GM18502 (cell line): ENCODE measurements at regions not wholly inside any gene's neighbourhood (a gene's known extent, or its start where the extent isn't known, plus 50 kb on each side); places are given as distances from the start of the nearest gene placed in this dataset.

Experiments used
- ATAC-seq: cut with Tn5 transposase; IDR thresholded peaks from one replicate; pipeline ENCODE4 v1.9.1; 2021; ENCODE audit warnings: mild to moderate bottlenecking; ENCODE audit not compliant: unreplicated experiment, poor library complexity

DNA sequence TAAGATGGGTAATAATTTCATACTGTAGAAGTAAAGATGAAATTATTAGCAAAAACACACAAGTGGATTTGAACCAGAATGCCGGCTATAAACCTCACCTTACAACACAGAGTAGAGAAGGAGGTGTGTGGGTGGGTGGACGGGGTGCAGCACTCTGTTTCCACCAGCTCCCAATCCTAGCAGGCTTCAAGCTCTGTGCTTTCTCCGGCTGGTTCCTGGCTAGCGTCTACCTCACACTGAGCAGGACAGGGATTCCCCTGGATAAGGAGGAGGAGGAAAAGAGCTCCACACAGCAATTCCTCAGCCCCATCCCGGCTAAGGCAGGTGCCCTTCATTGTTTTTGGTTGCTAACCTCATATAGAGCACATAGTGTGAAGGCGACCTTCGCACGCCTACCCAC is 453.3 kb downstream of the C6orf118 start:
- no peak for ATAC-seq

GRCh38 chr6:164855281-164855680 is 454.1 kb downstream of the C6orf118 start:
- ATAC-seq: no peak

- ATAC-seq: no peak
These were observed 454.9 kb downstream of the C6orf118 start for GRCh38 chr6:164854526-164854925.

- ATAC-seq: no peak
These were observed 463.6 kb downstream of the C6orf118 start for GRCh38 chr6:164845773-164846172.

DNA sequence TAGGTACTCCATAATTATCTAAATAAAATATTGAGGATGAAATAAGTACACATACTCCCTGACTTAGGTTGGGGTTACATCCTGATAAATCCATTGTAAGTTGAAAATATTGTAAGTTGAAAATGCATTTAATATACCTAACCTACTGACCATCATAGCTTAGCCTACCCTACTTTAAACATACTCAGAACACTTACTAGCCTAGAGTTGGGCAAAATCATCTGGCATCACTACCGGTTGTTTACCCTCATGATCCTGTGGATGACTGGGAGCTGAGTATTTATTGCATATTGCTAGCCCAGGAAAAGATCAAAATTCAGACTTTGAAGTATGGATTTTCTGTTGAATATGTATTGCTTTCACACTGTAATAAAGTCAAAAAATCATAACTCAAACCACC is 467.3 kb downstream of the C6orf118 start:
- no peak for ATAC-seq

GRCh38 chr6:164838068-164838615 is 471.3 kb downstream of the C6orf118 start:
- ATAC-seq: no peak

DNA sequence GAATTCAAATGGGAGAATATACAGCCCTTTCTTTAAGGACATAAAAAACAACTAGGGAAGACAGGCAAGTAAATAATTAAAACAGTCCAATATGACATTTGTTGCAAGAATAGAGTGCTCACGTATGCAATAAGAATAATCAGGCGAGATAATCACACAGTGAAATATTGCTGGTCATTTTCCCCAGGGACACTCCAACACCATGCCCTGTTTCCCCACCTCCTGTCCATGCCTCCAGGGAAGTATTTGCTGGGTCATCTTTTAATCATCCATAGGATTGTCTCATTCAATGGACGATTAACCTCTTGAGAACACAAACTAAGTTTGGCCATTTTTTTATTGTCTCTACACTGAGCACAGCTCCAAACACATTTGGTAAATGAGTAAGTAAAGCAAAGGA is 472.9 kb downstream of the C6orf118 start:
- ATAC-seq: no peak

DNA sequence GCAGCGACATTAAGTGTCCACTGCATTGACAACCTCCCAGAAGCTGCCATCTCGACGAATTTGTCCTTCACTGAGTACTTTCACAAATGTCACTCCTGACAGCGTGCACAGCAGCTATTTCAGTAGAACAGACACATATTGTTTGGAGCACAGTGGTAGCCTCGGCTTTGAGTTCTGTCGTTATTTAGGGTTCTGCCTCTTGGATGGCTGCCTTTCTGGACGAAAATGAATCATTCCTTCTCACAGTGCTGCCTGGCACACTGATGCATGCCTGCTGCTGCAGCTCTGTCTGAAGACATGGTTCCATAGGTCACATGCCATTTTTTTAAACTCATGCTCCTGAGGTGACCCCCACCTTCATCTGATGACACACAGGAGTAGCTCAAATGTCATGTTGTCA is 477.0 kb downstream of the C6orf118 start:
- ATAC-seq: no peak

DNA sequence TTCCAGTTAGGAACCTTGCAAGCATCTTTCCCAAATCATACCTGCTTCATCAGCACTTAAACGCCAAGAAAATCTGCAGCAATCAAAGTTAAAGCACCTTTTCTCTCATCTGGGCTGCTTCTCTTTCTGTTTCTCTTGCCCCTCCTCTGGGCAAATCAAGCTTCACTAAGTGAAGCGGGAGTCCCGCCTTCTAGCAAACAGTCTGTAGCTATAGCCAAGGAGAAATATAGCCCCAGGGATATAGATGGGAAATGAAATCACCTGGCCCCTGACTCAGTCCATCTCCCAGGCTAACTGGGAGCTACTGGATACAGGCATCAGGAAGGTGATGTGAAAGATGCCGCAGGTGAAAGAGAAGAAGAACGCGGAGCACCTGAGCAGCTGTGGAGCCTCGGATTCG is 481.9 kb downstream of the C6orf118 start:
- ATAC-seq: no peak

DNA sequence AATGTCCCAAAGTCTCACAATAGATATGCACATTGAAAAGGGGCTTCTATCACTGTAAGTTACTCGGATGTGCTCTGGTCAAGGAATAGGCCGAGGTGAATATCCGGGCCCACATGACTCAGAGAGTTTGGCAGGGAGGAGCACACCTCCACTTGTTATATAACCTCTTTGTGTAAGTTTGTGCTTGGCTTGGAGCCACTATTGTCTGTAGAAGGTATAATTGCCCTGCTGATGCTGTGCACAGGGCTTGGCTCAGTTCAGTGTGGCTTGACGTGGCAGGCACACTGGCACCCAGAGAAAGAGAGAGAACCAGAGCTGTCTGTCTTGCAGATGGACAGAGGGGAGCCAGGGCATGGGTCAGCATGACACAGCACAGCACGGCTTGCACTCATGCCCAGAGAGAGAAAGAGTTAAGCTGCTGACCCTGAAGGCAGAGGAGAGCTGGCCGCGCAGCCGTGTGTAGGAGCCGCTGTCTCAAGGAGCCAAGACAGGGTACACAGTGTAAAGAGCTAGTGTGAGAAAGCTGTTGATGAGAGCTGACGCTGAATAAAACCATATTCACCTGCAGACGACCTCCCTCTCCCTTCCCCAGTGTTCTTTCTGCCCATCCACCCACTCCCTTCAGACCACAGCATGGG is 482.5 kb downstream of the C6orf118 start:
- ATAC-seq: no peak

DNA sequence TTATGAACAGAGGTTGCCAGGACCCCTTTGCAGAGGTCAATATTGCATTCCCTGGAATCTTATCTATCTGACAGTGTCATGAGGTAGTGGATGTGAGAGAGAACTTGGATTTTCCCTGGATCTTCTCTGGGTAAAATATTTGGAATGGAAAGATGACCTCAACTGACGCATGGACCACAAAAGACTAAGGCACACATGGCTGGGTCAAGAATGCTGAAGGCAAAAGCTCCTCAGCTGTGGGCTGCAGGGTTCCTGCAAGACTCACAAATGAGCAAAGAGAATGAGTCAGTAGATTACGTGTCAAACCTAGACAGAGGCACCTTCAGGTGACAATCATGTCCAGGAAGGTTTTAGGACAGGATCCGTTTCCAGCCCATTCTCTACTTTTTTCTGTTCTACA is 484.0 kb downstream of the C6orf118 start:
- ATAC-seq: no peak

DNA sequence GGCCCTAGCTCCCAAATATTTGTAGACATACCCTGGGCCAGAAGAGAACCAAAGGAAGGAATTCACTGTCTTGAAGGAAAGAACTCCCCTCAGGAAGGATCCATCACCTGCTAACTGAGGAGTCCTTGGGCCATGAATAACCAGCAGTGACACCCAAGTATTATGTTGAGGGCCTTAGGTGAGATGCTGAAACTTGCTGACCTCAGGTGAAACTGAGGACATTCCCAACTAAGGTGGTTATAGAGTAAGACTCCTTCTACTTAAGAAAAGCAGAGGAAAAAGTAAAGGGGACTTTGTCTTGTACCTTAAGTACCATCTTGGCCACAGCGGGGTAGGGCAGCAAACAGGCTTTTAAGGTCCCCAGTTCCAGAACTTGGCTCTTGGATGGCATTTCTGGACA is 491.7 kb downstream of the C6orf118 start:
- no peak for ATAC-seq

DNA sequence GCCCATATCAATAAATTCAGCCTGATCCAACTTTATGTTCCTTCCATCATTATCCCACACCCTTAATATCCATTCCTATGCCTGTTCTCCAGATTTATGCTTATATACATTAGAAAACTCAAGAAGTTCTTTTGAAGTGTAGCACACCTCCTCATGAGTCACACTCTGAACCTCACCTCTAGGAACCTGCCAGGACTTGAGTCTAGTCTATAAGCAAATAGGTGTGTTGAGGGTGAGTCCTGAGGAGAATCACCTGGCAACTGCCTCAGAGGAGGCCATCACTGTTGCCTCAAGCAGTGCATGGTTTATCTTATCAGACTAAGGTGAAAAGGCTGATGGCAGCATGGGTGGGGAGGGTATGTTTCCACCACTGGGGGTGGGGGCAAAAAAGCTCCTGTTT is 496.7 kb downstream of the C6orf118 start:
- ATAC-seq: no peak

- ATAC-seq: no peak
These were observed 502.3 kb downstream of the C6orf118 start for GRCh38 chr6:164807125-164807524.

DNA sequence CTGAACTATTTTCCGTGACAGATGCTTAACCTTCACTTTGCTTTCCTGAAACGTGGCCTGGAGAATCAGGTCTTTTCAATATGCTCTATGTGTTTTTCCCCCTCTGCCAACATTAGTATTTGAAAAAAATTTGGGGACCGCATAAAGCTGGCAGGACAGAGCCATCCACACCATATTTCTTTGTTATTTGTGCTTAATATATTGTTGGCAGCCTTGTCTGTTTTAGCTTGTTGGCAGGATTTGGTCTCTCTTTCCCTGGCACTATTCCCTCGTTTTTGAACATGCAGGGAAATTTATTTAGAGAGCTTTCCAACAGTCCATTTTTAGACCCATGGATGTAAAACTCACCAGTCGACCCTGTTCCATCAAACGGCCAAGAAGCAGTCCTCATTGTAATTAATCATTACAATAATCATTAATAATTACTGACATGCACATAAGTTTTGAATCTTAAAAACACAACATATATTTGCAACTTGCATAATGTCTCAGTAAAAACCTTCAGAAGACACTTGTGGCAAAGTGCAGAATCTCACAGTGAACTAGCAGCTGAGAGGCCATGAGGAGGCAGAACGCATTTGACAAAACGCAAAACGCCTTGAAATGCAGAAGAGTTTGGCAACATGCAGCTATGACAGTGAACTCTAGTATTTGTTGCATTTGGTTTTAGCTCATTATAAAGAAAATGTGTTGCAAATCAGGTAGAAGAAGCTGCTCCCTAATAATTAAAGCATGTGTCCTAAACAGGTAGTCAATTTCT is 514.2 kb downstream of the C6orf118 start:
- no peak for ATAC-seq

- no peak for ATAC-seq
These were observed 516.7 kb downstream of the C6orf118 start for GRCh38 chr6:164792666-164793065.

DNA sequence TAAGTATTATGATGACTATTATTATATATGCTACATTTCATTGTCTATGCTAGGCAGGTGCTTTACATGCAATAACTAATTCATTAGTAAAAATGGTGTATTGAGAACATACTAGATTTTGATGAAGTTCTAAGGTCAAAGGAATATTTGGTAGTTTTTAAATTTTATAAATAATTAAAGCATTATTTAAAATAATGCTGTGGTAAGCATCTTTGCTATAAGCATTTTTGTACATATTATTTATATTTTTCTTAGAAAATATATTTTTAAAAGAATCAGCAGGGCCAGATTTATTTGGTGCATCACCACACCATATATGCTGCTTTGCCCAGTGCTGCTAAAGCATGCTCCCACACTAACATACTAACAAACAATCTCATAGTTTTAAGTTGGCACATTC is 517.9 kb downstream of the C6orf118 start:
- no peak for ATAC-seq

DNA sequence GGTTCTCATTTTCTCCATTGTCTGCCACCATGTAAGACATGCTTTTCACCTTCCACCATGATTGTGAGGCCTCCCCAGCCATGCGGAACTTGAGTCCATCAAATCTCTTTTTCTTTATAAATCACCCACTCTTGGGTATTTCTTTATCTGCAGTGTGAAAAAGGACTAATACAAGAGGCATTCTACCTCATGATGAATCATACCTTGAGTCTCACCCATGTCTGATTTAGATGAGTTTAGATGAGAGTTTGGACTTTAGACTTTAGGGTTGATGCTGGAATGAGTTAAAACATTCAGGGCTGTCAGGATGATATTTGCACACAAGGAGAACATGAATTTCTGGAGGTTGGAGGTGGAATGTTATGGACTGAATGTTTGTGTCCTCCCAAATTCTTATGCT is 545.6 kb downstream of the C6orf118 start:
- no peak for ATAC-seq

DNA sequence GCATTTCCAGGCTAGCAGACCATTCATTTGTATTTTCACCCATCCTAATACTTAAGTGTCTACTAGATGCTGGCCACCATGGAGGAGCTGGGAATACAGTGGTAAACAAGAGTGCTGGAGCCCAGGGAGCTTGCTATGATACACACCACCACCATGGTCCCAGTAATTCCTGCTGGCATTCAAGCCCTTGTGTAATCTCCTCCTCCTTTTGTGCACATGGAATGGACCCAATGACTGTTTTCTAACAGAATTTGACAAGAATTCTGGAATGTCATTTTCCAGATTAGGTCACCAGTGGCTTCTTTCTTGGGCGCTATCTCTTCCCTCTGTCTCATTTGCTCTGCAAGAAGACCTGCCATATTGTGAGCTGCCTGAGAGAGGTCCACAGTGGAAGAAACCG is 552.0 kb downstream of the C6orf118 start:
- no peak for ATAC-seq

DNA sequence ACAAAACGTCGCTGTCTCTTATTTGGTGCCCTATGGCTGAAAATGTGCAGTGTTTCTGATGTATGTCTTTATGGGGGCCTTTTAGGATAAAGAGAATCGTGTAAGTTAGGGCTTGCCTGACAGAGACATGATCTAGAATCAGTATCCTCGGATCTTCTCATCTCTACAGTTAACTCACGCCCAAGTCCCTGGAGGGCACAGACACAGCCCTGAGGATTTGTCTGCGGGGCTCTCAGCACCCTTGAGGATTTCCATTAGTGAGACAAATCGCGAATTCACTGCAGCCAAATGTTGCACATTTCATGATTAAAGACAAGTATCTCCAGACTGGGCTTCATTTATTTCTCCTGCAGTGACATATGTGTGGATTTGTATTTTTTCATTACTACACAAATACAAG is 552.7 kb downstream of the C6orf118 start:
- ATAC-seq: no peak

DNA sequence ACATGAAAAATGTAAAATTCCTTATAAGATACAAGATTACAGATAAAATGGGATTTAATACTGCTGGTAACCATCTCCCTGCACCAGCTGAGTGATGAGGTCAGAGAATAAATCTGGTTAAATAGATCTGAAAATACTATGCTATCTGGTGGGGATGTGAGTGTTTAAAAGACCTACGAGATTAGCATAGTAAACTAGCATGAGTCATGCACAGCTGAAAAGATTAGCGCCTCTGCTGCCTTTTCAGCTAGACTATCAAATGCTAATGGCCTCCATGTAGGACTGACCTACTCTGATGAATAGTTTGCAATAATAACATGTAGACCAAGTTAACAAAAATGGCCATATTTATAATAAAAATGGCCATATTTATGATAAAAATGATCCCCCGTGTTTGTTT is 553.3 kb downstream of the C6orf118 start:
- no peak for ATAC-seq

DNA sequence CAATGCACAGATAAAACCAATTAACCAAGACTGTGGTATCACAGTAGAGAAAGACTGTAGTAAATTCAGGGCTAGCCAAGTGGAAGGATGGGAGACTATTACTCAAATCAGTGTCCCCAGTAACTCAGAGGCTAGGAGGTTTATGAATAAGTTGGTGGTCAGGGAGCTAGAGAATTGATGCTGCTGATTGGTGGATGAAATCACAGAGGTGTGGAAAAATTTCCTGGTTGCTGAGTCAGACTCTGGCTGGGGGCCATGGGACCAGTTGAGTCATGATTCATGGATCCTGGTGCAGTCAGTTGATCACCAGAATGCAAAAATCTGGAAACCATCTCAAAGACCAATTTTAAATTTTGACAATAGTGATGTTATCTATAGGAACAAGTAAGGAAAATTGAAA is 555.9 kb downstream of the C6orf118 start:
- ATAC-seq: no peak
